DOHH2 (cell line): ENCODE measurements at regions not wholly inside any gene's neighbourhood (a gene's known extent, or its start where the extent isn't known, plus 50 kb on each side); places are given as distances from the start of the nearest gene placed in this dataset.

Experiments used
- H3F3A ChIP-seq: fragments of 200-600 bp; sonication (generic), shearing (Covaris generic); 2 replicates; pipeline ENCODE4 v1.6.0; 2016; ENCODE audit warnings: antibody characterized with exemption, mild to moderate bottlenecking; ENCODE audit not compliant: control insufficient read depth, insufficient read depth
- H3K27ac ChIP-seq: fragments of 200-600 bp; sonication (generic); 2 replicates; pipeline ENCODE4 v1.5.1; 2014; ENCODE audit warnings: low read depth, mild to moderate bottlenecking, low read length, moderate library complexity
- H3K27me3 ChIP-seq: fragments of 200-600 bp; sonication (generic); 2 replicates; pipeline ENCODE4 v1.6.1; 2014; ENCODE audit warnings: mild to moderate bottlenecking, low read length, mixed read lengths; ENCODE audit not compliant: control insufficient read depth
- H3K36me3 ChIP-seq: fragments of 200-600 bp; sonication (generic); 2 replicates; pipeline ENCODE4 v1.6.1; 2014; ENCODE audit warnings: mild to moderate bottlenecking, low read length, moderate library complexity, mixed read lengths; ENCODE audit not compliant: control insufficient read depth
- H3K4me1 ChIP-seq: fragments of 200-600 bp; sonication (generic); 2 replicates; pipeline ENCODE4 v1.6.1; 2014; ENCODE audit warnings: mild to moderate bottlenecking, low read length, mixed read lengths; ENCODE audit not compliant: control insufficient read depth
- H3K4me2 ChIP-seq: fragments of 200-600 bp; sonication (generic); 2 replicates; pipeline ENCODE4 v1.6.0; 2014; ENCODE audit warnings: mild to moderate bottlenecking, low read length, moderate library complexity
- H3K4me3 ChIP-seq: fragments of 200-600 bp; sonication (generic); 2 replicates; pipeline ENCODE4 v1.5.1; 2014; ENCODE audit warnings: mild to moderate bottlenecking, low read length, mixed read lengths
- H3K79me2 ChIP-seq: fragments of 200-600 bp; sonication (generic); 2 replicates; pipeline ENCODE4 v1.6.1; 2014; ENCODE audit warnings: mild to moderate bottlenecking, low read length, mixed read lengths; ENCODE audit not compliant: control insufficient read depth
- H3K9me2 ChIP-seq: fragments of 200-600 bp; sonication (generic); replicated peaks from 2 replicates; pipeline ENCODE4 v1.6.1; 2014; ENCODE audit warnings: mild to moderate bottlenecking, low read length, mixed read lengths; ENCODE audit not compliant: control insufficient read depth
- H3K9me3 ChIP-seq: fragments of 200-600 bp; sonication (generic); 2 replicates; pipeline ENCODE4 v1.6.1; 2014; ENCODE audit warnings: antibody characterized with exemption, low read length, mixed read lengths; ENCODE audit not compliant: control insufficient read depth, insufficient read depth
- H4K20me1 ChIP-seq: fragments of 200-600 bp; sonication (generic); 2 replicates; pipeline ENCODE4 v1.6.0; 2014; ENCODE audit warnings: low read depth, mild to moderate bottlenecking, antibody characterized with exemption, low read length, moderate library complexity; ENCODE audit not compliant: control insufficient read depth, insufficient read depth
- EZH2phosphoT487 ChIP-seq: fragments of 200-600 bp; sonication (generic); IDR thresholded peaks from 2 replicates; pipeline ENCODE4 v1.6.1; 2017; ENCODE audit warnings: borderline replicate concordance, mild to moderate bottlenecking, antibody characterized with exemption, low read length, moderate library complexity, mixed read lengths
- TF ChIP-seq, protein P1 (sequence below): fragments of 200-600 bp; sonication (generic); IDR thresholded peaks from one replicate; pipeline ENCODE4 v1.5.1; 2014; ENCODE audit warnings: antibody characterized with exemption, mild to moderate bottlenecking, low read depth, low read length; ENCODE audit not compliant: poor library complexity, severe bottlenecking

DNA sequence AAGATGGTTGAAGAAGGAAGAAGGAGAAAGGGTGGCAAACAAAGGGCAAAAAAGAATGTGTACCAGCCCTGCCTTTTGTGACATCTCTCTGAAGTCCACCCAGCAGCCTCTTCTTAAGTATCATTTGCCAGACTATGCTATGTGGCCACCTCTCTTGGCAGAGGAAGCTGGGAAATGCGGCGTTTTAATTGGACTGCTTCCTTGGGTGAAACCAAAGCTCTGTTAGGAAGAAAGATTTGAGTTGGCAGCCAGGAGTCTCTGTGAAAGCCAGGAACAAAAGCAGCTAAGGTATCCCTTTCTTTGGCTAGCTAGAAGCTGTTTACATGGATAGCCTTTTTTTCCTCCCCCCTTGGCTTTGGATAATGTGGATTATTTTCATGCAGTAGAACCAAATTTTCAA, 67.5 kb upstream of the GTSF1L start:
- Histone ChIP-seq H3F3A (no peaks in the 10 kb centered on the region), H4K20me1 (no peaks in the 10 kb centered on the region), H3K9me2 (no peaks in the 10 kb centered on the region), H3K4me3 (no peak overlapping the region), H3K79me2 (no peaks in the 10 kb centered on the region), H3K36me3 (no peaks in the 10 kb centered on the region), H3K9me3 (no peaks in the 10 kb centered on the region), H3K27ac (no peak overlapping the region), H3K27me3 (peaks cover 14% of the 10 kb centered on the region), H3K4me1 (no peaks in the 10 kb centered on the region), H3K4me2 (no peak overlapping the region)
- TF ChIP-seq, protein P1, sequence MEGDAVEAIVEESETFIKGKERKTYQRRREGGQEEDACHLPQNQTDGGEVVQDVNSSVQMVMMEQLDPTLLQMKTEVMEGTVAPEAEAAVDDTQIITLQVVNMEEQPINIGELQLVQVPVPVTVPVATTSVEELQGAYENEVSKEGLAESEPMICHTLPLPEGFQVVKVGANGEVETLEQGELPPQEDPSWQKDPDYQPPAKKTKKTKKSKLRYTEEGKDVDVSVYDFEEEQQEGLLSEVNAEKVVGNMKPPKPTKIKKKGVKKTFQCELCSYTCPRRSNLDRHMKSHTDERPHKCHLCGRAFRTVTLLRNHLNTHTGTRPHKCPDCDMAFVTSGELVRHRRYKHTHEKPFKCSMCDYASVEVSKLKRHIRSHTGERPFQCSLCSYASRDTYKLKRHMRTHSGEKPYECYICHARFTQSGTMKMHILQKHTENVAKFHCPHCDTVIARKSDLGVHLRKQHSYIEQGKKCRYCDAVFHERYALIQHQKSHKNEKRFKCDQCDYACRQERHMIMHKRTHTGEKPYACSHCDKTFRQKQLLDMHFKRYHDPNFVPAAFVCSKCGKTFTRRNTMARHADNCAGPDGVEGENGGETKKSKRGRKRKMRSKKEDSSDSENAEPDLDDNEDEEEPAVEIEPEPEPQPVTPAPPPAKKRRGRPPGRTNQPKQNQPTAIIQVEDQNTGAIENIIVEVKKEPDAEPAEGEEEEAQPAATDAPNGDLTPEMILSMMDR: no peak
- TF ChIP-seq EZH2phosphoT487: no peak

DNA sequence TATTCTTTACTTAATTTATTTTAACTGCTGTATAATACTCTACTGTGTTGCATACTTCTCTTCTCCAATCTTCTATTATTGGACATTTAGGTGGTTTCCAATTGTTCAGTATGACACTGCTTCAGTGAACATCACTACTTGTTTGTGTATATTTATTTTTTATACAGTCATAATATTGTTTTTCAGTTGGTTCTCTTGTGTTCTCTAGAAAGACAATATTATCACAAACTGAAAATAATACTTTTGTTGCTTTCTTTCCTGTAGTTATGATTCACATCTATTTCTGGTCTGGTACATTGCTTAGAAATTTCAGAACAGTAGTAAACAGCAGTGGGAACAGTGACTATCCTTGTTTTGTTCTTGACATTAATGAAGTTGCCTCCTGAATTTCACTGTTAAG, 62.8 kb upstream of the GTSF1L start:
- H3K4me2 ChIP-seq: no peak overlapping the region
- H3K27me3 ChIP-seq: peaks cover 3% of the 10 kb centered on the region; the same call in 1 of the 2 replicates
- H3K9me2 ChIP-seq: no peaks in the 10 kb centered on the region

DNA sequence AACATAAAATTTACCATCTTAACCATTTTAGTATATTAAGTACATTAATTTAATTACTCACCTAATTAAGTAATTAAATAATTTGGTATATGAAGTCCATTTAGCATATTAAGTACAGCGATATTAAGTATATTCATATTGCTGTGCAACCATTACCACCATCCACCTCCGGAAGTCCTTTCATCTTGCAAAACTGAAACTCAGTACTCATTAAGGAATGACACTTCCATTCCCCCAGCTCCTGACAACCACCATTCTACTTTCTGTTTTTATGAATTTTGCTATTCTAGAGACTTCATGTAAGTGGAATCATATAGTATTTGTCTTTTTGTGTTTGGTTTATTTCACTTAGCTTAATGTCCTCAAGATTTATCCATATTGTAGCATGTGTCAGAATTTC, 61.1 kb upstream of the GTSF1L start:
- H4K20me1 ChIP-seq: no peaks in the 10 kb centered on the region
- no peak overlapping the region for H3K4me2 ChIP-seq
- H3K36me3 ChIP-seq: no peaks in the 10 kb centered on the region
- H3K27ac ChIP-seq: no peak overlapping the region
- peaks cover 3% of the 10 kb centered on the region; the same call in 1 of the 2 replicates for H3K27me3 ChIP-seq
- TF ChIP-seq, protein P1: no peak
- no peak for TF ChIP-seq EZH2phosphoT487
- no peaks in the 10 kb centered on the region for H3F3A ChIP-seq
- H3K9me2 ChIP-seq: no peaks in the 10 kb centered on the region
- H3K9me3 ChIP-seq: no peaks in the 10 kb centered on the region
- no peak overlapping the region for H3K4me3 ChIP-seq
- no peaks in the 10 kb centered on the region for H3K4me1 ChIP-seq
- H3K79me2 ChIP-seq: no peaks in the 10 kb centered on the region

More for the DNA sequence above, 62.8 kb upstream of the GTSF1L start:
- no peaks in the 10 kb centered on the region for H3F3A ChIP-seq
- no peak overlapping the region for H3K4me3 ChIP-seq
- H3K4me1 ChIP-seq: no peaks in the 10 kb centered on the region
- H3K36me3 ChIP-seq: no peaks in the 10 kb centered on the region
- no peaks in the 10 kb centered on the region for H4K20me1 ChIP-seq
- no peaks in the 10 kb centered on the region for H3K9me3 ChIP-seq
- no peaks in the 10 kb centered on the region for H3K79me2 ChIP-seq
- no peak for TF ChIP-seq EZH2phosphoT487
- no peak overlapping the region for H3K27ac ChIP-seq

DNA sequence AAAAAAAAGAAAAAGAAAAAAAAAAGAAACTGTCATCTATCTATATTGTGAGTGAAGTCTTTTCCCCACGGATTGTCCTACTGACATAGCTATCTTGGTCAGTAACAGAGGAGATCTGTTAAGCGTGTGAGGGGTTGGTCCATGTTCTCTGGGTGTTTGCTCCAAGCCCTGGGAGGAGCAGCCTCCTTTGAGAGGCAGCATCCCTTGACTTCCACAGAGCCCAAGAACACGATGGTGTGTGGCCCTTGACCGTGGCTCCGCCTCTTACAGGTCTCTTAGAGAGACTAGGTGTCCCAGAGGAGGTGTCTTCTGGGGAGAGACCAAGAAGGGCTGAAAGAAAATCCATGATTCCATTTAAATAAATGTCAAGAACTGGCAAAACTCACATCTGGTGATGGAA, 60.1 kb upstream of the GTSF1L start:
- Histone ChIP-seq H3K4me1 (no peaks in the 10 kb centered on the region), H3F3A (no peaks in the 10 kb centered on the region), H3K4me2 (no peak overlapping the region), H3K9me2 (no peaks in the 10 kb centered on the region), H3K36me3 (no peaks in the 10 kb centered on the region), H4K20me1 (no peaks in the 10 kb centered on the region), H3K27me3 (peaks cover 3% of the 10 kb centered on the region; the same call in 1 of the 2 replicates), H3K79me2 (no peaks in the 10 kb centered on the region), H3K4me3 (no peak overlapping the region), H3K9me3 (no peaks in the 10 kb centered on the region), H3K27ac (no peak overlapping the region)
- TF ChIP-seq, protein P1: no peak
- no peak for TF ChIP-seq EZH2phosphoT487
